MM.1S (cell line): ENCODE measurements at regions not wholly inside any gene's neighbourhood (a gene's known extent, or its start where the extent isn't known, plus 50 kb on each side); places are given as distances from the start of the nearest gene placed in this dataset.

Source experiments
- CTCF ChIP-seq: fragments of 300-600 bp; sonication (generic); IDR thresholded peaks from 2 replicates; pipeline ENCODE4 v1.5.1; 2016; ENCODE audit warnings: antibody characterized with exemption, low read length, mixed read lengths
- EZH2 ChIP-seq: fragments of 300-600 bp; sonication (generic); optimal IDR thresholded peaks from 2 replicates; pipeline ENCODE3; 2017; ENCODE audit warnings: low read depth, mild to moderate bottlenecking, antibody characterized with exemption, low read length, mixed read lengths
- EZH2phosphoT487 ChIP-seq: fragments of 300-600 bp; sonication (generic); IDR thresholded peaks from 2 replicates; pipeline ENCODE4 v1.6.1; 2018; ENCODE audit warnings: antibody characterized with exemption, low read length

GRCh38 chr2:122743021-122743675 lies 987.7 kb downstream of the TSN start:
- TF ChIP-seq CTCF (no peak), EZH2 (no peak), EZH2phosphoT487 (no peak)
